Fibroblast of the aortic adventitia (primary cell): ENCODE measurements at regions not wholly inside any gene's neighbourhood (a gene's known extent, or its start where the extent isn't known, plus 50 kb on each side); places are given as distances from the start of the nearest gene placed in this dataset.

Experiments used
- DNase-seq: peaks from one replicate; pipeline ENCODE4 v3.0.0-alpha.2; 2010; ENCODE audit warnings: low read depth
- H3K4me3 ChIP-seq: 2 replicates; pipeline ENCODE4 v1.5.1; 2011; ENCODE audit warnings: low read depth, mild to moderate bottlenecking, control low read depth, low read length, moderate library complexity
- CTCF ChIP-seq: IDR thresholded peaks from 2 replicates; pipeline ENCODE4 v1.5.1; 2011; ENCODE audit warnings: mild to moderate bottlenecking, low read length, control low read depth, inconsistent platforms; ENCODE audit not compliant: insufficient read depth

- H3K4me3 ChIP-seq: no peak overlapping the region
- no peak for DNase-seq
- TF ChIP-seq CTCF: no peak
These were observed 301.0 kb upstream of the POU3F1 start for GRCh38 chr1:38347446-38348175.

DNA sequence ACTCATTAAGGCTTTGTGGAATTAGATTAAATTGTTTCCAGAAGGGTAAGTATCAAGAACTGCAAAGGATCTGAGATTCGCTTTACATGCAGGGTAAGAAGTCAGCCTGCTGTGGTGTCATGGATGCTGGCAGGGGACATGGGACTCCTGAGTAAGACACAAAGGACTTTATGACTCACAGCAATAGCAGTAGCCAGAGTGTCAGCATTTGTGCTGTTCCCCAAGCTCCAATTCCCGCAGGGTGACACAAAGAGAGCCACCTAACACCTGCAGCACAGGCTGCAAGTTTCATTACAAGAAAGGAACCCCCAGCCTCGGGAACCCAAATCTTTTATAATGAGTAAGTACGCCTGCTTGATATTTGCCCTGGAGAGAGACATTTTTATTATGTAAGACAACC is 298.1 kb upstream of the POU3F1 start:
- no peak for TF ChIP-seq CTCF
- no peak for DNase-seq
- H3K4me3 ChIP-seq: no peak overlapping the region

DNA sequence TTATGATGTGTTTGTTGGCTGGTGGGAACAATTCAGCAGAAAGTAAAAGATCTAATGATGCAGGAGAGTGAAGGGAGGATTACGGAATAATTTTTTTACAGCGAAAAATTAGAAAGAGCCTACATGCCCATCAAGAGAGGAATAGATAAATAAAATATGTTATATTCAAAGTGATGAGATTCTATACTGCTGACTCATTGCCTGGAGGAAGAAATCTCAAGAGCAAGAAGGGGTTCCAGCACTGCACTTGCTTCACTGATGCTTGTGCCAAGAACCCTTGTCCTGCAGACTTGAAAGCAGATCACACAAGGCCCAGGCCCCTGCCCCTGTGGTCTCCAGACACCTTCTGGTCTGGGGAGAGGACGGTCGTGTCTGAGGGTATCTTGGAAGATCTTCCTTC is 295.1 kb upstream of the POU3F1 start:
- no peak for DNase-seq
- no peak for TF ChIP-seq CTCF
- H3K4me3 ChIP-seq: no peak overlapping the region

GRCh38 chr1:38340409-38340808 is 293.8 kb upstream of the POU3F1 start:
- no peak overlapping the region for H3K4me3 ChIP-seq
- DNase-seq: no peak
- TF ChIP-seq CTCF: no peak

DNA sequence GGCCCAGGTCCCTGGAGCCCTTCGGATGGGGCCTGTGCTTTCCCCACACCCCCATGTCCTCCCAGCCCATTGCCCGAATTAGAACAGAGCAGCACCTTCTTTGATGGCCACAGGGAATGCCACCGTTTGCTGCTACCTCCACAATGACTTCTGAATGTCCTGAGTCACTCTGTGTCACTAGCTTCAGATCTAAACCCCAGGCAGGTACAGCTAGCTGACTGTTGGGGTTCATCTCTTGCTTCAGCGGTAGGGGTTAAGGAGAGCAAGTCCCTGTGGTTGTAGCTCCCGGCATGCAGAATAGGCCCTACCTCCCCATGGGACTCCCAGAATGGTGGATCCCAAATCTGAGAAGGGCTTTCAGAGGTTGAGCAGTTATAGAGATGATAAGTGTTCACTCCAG is 291.1 kb upstream of the POU3F1 start:
- DNase-seq: no peak
- no peak for TF ChIP-seq CTCF
- H3K4me3 ChIP-seq: no peak overlapping the region

- no peak for DNase-seq
- TF ChIP-seq CTCF: no peak
- no peak overlapping the region for H3K4me3 ChIP-seq
These were observed 290.4 kb upstream of the POU3F1 start for GRCh38 chr1:38336961-38337360.

DNA sequence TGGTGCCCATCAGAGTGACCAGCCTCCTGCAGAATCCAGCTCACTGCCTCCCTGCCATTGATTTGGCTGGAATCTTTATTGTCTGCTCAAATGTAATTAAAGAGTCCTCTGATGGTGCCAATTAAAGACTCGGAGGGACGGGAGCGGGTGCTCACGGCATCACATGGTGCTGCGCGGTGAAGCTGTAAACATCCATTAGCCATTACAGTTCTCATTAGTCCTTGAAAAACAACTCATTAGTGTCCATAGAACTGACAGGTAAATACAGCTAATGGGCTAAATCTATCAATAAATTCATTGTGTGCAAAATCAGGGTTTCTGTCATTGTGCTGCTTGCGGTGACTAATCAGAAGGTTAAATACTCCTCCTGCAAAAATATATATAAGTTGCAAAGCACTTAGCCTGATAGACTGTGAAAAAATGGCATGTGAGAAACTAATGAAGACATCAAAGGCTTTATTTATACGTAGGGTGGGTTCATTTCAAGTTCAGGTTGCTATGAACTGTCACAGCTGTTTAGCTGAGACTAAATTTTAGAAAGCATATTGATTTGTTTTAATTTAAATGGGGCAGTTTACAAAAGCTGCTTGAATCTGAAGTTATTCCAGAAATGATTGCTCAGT is 289.8 kb upstream of the POU3F1 start:
- no peak overlapping the region for H3K4me3 ChIP-seq
- TF ChIP-seq CTCF: no peak

More for the DNA sequence above, 289.8 kb upstream of the POU3F1 start:
- no peak for DNase-seq
